ENCODE measurements at regions not wholly inside any gene's neighbourhood (a gene's known extent, or its start where the extent isn't known, plus 50 kb on each side); places are given as distances from the start of the nearest gene placed in this dataset.

GRCh38 chr5:43959144-43959543 is 356.2 kb downstream of the NNT start:
- TF ChIP-seq CTCF (IDR thresholded peaks at IDR 0.05): no peak
- TF ChIP-seq EZH2 (IDR thresholded peaks at IDR 0.05): no peak

All from neural progenitor cell (in vitro differentiated cells).